H1 (cell line): ENCODE measurements at regions not wholly inside any gene's neighbourhood (a gene's known extent, or its start where the extent isn't known, plus 50 kb on each side); places are given as distances from the start of the nearest gene placed in this dataset.

Experiments used
- CTCF ChIA-PET: fragments of 300-600 bp; sonication (Branson Sonifier 250); formaldehyde crosslinking; loops from one replicate; lab custom pipeline; 2021; ENCODE audit not compliant: partially characterized antibody; lab: Charles Lee
- POLR2A ChIA-PET: fragments of 300-600 bp; sonication (Branson Sonifier 250); formaldehyde crosslinking; loops from one replicate; lab custom pipeline; 2021; ENCODE audit warnings: inconsistent platforms; ENCODE audit not compliant: partially characterized antibody; lab: Charles Lee
- DNase-seq, 2 experiments: peaks; one replicate each; pipeline versions ENCODE4 v3.0.0 to v3.0.0-alpha.2; 2010 to 2022; ENCODE audit warnings: low spot score in 2 of 2, low read depth in 1 of 2, mixed read lengths in 1 of 2
- FAIRE-seq: peaks from 2 replicates; lab custom pipeline; 2011; peaks lifted over from hg19 to GRCh38; lab: Jason Lieb, UNC
- H2AFZ ChIP-seq: 2 replicates; pipeline ENCODE4 v1.8.1; 2012; ENCODE audit warnings: low read length, inconsistent platforms
- H2AK5ac ChIP-seq: 2 replicates; pipeline ENCODE4 v1.6.1; 2013; ENCODE audit warnings: low read depth, low read length
- H2BK120ac ChIP-seq: replicated peaks from 2 replicates; pipeline ENCODE3; 2013; ENCODE audit warnings: low read depth, low read length, inconsistent platforms
- H2BK12ac ChIP-seq: 2 replicates; pipeline ENCODE4 v1.6.1; 2013; ENCODE audit warnings: low read depth, low read length
- H2BK15ac ChIP-seq: 2 replicates; pipeline ENCODE4 v1.6.1; 2013; ENCODE audit warnings: low read length
- H2BK20ac ChIP-seq: 2 replicates; pipeline ENCODE4 v1.6.1; 2013; ENCODE audit warnings: low read length
- H2BK5ac ChIP-seq: 2 replicates; pipeline ENCODE4 v1.6.1; 2013; ENCODE audit warnings: low read depth, low read length
- H3K14ac ChIP-seq: 2 replicates; pipeline ENCODE4 v1.6.1; 2013; ENCODE audit warnings: inconsistent platforms; ENCODE audit not compliant: insufficient read length
- H3K18ac ChIP-seq: 2 replicates; pipeline ENCODE4 v1.6.1; 2013; ENCODE audit warnings: low read length; ENCODE audit errors: extremely low read depth
- H3K23ac ChIP-seq: 2 replicates; pipeline ENCODE4 v1.6.1; 2013; ENCODE audit warnings: inconsistent platforms; ENCODE audit not compliant: insufficient read length
- H3K23me2 ChIP-seq: 2 replicates; pipeline ENCODE4 v1.6.1; 2013; ENCODE audit warnings: low read depth, low read length
- H3K27ac ChIP-seq: 2 replicates; pipeline ENCODE4 v1.6.1; 2011; ENCODE audit warnings: low read depth, low read length, inconsistent platforms
- H3K27me3 ChIP-seq, 4 experiments: replicated peaks in 1 of 4; 1 replicate in 1 of 4; 2 replicates in 3 of 4; pipeline versions ENCODE4 v1.6.1 to v1.8.1; 2011 to 2013; ENCODE audit warnings: low read length in 3 of 4, mild to moderate bottlenecking in 3 of 4, inconsistent platforms in 2 of 4, mixed read lengths in 2 of 4, moderate library complexity in 1 of 4; ENCODE audit not compliant: control insufficient read depth in 3 of 4, insufficient read depth in 3 of 4; ENCODE audit errors: extremely low read depth in 1 of 4
- H3K36me3 ChIP-seq, 4 experiments: 2 replicates each; pipeline versions ENCODE4 v1.6.1 to v1.8.1; 2011 to 2013; ENCODE audit warnings: mild to moderate bottlenecking in 4 of 4, low read length in 3 of 4, moderate library complexity in 2 of 4, control low read depth in 1 of 4, inconsistent platforms in 1 of 4; ENCODE audit not compliant: insufficient read depth in 4 of 4, control insufficient read depth in 2 of 4
- H3K4ac ChIP-seq: replicated peaks from 2 replicates; pipeline ENCODE3; 2013; ENCODE audit warnings: low read length, low read depth, mixed read lengths, inconsistent platforms; ENCODE audit not compliant: insufficient read length
- H3K4me1 ChIP-seq, 4 experiments: replicated peaks in 1 of 4; 1 replicate in 1 of 4; 2 replicates in 3 of 4; pipeline versions ENCODE4 v1.6.1 to v1.8.1; 2011 to 2013; ENCODE audit warnings: low read length in 3 of 4, inconsistent platforms in 2 of 4, mixed read lengths in 1 of 4; ENCODE audit not compliant: insufficient read depth in 4 of 4, control insufficient read depth in 3 of 4
- H3K4me2 ChIP-seq, 2 experiments: 2 replicates each; pipeline versions ENCODE4 v1.6.1 to v1.8.1; 2011 to 2013; ENCODE audit warnings: low read depth in 2 of 2, low read length in 2 of 2, control low read depth in 1 of 2, inconsistent platforms in 1 of 2, mild to moderate bottlenecking in 1 of 2; ENCODE audit not compliant: insufficient read depth in 1 of 2
- H3K4me3 ChIP-seq, 4 experiments: fragments of 200-600, 300-600 bp in 1 of 4; sonication (generic), shearing (Covaris generic), sonication (Bioruptor Twin) in 1 of 4; 2 replicates each; pipeline versions ENCODE4 v1.5.1 to v1.8.1; 2011 to 2016; ENCODE audit warnings: low read length in 4 of 4, low read depth in 3 of 4, control low read depth in 2 of 4, inconsistent platforms in 2 of 4, mild to moderate bottlenecking in 2 of 4, mixed read lengths in 1 of 4, moderate library complexity in 1 of 4; ENCODE audit not compliant: insufficient read depth in 2 of 4; ENCODE audit errors: extremely low read depth in 1 of 4
- H3K56ac ChIP-seq: replicated peaks from 2 replicates; pipeline ENCODE3; 2013; ENCODE audit warnings: low read depth, mild to moderate bottlenecking, mixed read lengths, low read length, inconsistent platforms; ENCODE audit not compliant: insufficient read length
- H3K79me1 ChIP-seq: 2 replicates; pipeline ENCODE4 v1.6.1; 2013; ENCODE audit warnings: low read depth, low read length, control low read depth
- H3K79me2 ChIP-seq, 2 experiments: 2 replicates each; pipeline versions ENCODE4 v1.6.1 to v1.8.1; 2012 to 2013; ENCODE audit warnings: low read length in 2 of 2, mild to moderate bottlenecking in 2 of 2, inconsistent platforms in 1 of 2; ENCODE audit not compliant: insufficient read depth in 2 of 2, control insufficient read depth in 1 of 2
- H3K9ac ChIP-seq, 4 experiments: replicated peaks in 1 of 4; 1 replicate in 1 of 4; 2 replicates in 3 of 4; pipeline versions ENCODE4 v1.6.1 to v1.8.1; 2011 to 2013; ENCODE audit warnings: low read depth in 3 of 4, low read length in 3 of 4, control low read depth in 2 of 4, mild to moderate bottlenecking in 2 of 4, moderate library complexity in 2 of 4, inconsistent platforms in 1 of 4; ENCODE audit errors: extremely low read depth in 1 of 4
- H3K9me3 ChIP-seq, 2 experiments: 2 replicates each; pipeline versions ENCODE4 v1.6.1 to v1.8.1; 2012 to 2013; ENCODE audit warnings: mild to moderate bottlenecking in 2 of 2, moderate library complexity in 2 of 2, control low read depth in 1 of 2, inconsistent platforms in 1 of 2, low read depth in 1 of 2, low read length in 1 of 2, mixed read lengths in 1 of 2; ENCODE audit not compliant: insufficient read depth in 2 of 2
- H4K20me1 ChIP-seq, 2 experiments: replicated peaks in 1 of 2; 2 replicates each; pipeline versions ENCODE3 to v1.8.1; 2011 to 2013; ENCODE audit warnings: inconsistent platforms in 2 of 2, low read length in 2 of 2, mild to moderate bottlenecking in 1 of 2; ENCODE audit not compliant: insufficient read depth in 2 of 2, control insufficient read depth in 1 of 2
- H4K5ac ChIP-seq: 2 replicates; pipeline ENCODE4 v1.6.1; 2013; ENCODE audit warnings: low read length, low read depth, mixed read lengths, inconsistent platforms; ENCODE audit not compliant: insufficient read length
- H4K8ac ChIP-seq: 2 replicates; pipeline ENCODE4 v1.8.0; 2013; ENCODE audit warnings: mild to moderate bottlenecking, moderate library complexity, low read length, inconsistent platforms; ENCODE audit not compliant: insufficient read depth; ENCODE audit errors: extremely low read depth
- H4K91ac ChIP-seq: replicated peaks from 2 replicates; pipeline ENCODE3; 2013; ENCODE audit warnings: low read length, mixed read lengths, inconsistent platforms; ENCODE audit not compliant: insufficient read length
- BACH1 ChIP-seq: IDR thresholded peaks from 2 replicates; pipeline ENCODE4 v1.6.1; 2012; ENCODE audit warnings: low read length, improper control_type of control experiment
- RAD21 ChIP-seq, 2 experiments: IDR thresholded peaks in 1 of 2; conservative IDR thresholded peaks in 1 of 2; 2 replicates each; pipeline ENCODE4 v1.6.1; 2011; ENCODE audit warnings: low read depth in 2 of 2, low read length in 2 of 2, improper control_type of control experiment in 1 of 2, inconsistent platforms in 1 of 2, mild to moderate bottlenecking in 1 of 2, moderate library complexity in 1 of 2
- WGBS, 2 experiments: shearing (Covaris generic) in 1 of 2; methylation state at CpG; one replicate each; pipeline versions ENCODE4 v1.1.6 to v1.1.7; 2013 to 2015; ENCODE audit warnings: low lambda C conversion rate in 2 of 2, mixed read lengths in 2 of 2, inconsistent platforms in 1 of 2, low coverage in 1 of 2, missing lambda C conversion rate in 1 of 2; ENCODE audit not compliant: insufficient replicate concordance in 2 of 2, insufficient coverage in 1 of 2, insufficient read length in 1 of 2; ENCODE audit errors: extremely low coverage in 1 of 2, missing lambda C conversion rate in 1 of 2; 5-methylcytosine and 5-hydroxymethylcytosine counted together
- TF ChIP-seq, protein P1 (sequence below), 3 experiments: IDR thresholded peaks; 1 replicate in 2 of 3; 2 replicates in 1 of 3; pipeline versions ENCODE4 v1.5.1 to v1.6.1; 2011; ENCODE audit warnings: low read length in 3 of 3, mild to moderate bottlenecking in 3 of 3, inconsistent platforms in 2 of 3, low read depth in 1 of 3, moderate library complexity in 1 of 3; ENCODE audit not compliant: insufficient read depth in 1 of 3; ENCODE audit errors: control extremely low read depth in 1 of 3
- TF ChIP-seq, protein P2 (sequence below): IDR thresholded peaks from 2 replicates; pipeline ENCODE4 v1.6.1; 2012; ENCODE audit warnings: inconsistent platforms

DNA sequence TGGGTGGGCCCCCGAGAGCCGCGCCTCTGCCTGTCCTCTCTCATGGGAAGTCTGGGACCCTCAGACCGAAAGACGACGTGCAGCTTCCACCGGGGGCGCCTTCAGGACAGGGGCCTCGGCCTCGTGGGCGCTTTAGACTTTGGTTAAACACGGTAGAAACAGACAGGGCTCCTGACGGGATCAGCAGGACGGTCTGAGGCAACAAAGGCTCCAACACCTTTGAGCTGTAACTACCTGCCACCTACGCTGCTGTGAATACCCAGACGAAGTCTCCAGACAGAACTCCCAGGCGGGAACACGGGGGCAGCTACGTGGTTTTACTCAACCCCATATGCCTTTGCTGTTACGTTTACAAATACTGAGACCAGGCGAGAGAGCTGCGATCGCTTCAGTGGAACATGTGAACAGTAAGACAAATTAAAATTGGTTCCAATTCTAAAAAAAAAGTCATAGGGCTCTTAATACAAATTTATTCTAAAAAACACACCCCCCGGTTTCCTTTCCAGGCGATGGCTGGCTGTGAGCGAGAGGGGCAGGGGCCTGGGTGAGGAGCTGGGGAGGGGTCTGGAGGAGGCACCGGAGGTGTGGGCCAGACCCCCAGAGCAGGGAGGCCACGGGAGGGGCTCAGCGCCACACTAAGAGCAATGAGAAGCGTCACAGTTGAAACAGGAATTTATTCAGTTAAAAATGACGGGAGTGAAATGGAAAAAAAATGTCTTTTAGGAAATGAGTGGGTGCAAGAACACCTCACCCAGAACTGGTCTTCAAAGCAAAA, 453.2 kb downstream of the QKI start:
- no peak overlapping the region for H4K91ac ChIP-seq
- no peaks in the 10 kb centered on the region; a peak in 1 of 7 replicates for H3K27me3 ChIP-seq
- H2BK120ac ChIP-seq = no peak overlapping the region
- H3K4me2 ChIP-seq = no peak overlapping the region
- no peak overlapping the region; the same call in 1 of the 2 replicates for H3K18ac ChIP-seq
- CTCF ChIA-PET = interaction anchor here (0.7 to 1.5 kb wide), 6 partner anchors 9 to 229 kb away, joined by 3 read pairs; no protein-coding TSS in a partner anchor
- H2AK5ac ChIP-seq = no peak overlapping the region
- H4K5ac ChIP-seq = no peak overlapping the region
- H2AFZ ChIP-seq = 0 out of 2 replicates have a peak overlapping the region, but pooled peaks have one; percentile 62
- TF ChIP-seq, protein P1, sequence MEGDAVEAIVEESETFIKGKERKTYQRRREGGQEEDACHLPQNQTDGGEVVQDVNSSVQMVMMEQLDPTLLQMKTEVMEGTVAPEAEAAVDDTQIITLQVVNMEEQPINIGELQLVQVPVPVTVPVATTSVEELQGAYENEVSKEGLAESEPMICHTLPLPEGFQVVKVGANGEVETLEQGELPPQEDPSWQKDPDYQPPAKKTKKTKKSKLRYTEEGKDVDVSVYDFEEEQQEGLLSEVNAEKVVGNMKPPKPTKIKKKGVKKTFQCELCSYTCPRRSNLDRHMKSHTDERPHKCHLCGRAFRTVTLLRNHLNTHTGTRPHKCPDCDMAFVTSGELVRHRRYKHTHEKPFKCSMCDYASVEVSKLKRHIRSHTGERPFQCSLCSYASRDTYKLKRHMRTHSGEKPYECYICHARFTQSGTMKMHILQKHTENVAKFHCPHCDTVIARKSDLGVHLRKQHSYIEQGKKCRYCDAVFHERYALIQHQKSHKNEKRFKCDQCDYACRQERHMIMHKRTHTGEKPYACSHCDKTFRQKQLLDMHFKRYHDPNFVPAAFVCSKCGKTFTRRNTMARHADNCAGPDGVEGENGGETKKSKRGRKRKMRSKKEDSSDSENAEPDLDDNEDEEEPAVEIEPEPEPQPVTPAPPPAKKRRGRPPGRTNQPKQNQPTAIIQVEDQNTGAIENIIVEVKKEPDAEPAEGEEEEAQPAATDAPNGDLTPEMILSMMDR (IDR thresholded peaks at IDR 0.05; ENCODE audit: control extremely low read depth in 1 of 3, insufficient read depth in 1 of 3, low read depth in 1 of 3, low read length in 3 of 3) = peak; percentile 12 to 29 (median 19); a peak in 2 of 4 replicates
- TF ChIP-seq RAD21 (IDR thresholded peaks at IDR 0.05 in 1 of 2, conservative IDR thresholded peaks at IDR 0.05 in 1 of 2; ENCODE audit: low read depth in 2 of 2, low read length in 2 of 2) = peak in 1 of 2 experiments; percentile 32; a peak in 3 of 4 replicates
- TF ChIP-seq, protein P2, sequence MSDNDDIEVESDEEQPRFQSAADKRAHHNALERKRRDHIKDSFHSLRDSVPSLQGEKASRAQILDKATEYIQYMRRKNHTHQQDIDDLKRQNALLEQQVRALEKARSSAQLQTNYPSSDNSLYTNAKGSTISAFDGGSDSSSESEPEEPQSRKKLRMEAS = peak; percentile 43; the same call in 1 of the 2 replicates
- no peak for TF ChIP-seq BACH1
- TF ChIP-seq, all 59 proteins: peak for 3
- no peak overlapping the region for H3K23ac ChIP-seq
- 75% methylated on average over 29 of the region's 31 CpGs; no CpG with 5 or more reads in 1 of the 2 experiments for WGBS, 2 experiments
- 0 out of 2 replicates have a peak overlapping the region, but pooled peaks have one; percentile 35 for H2BK12ac ChIP-seq
- no peaks in the 10 kb centered on the region for H3K23me2 ChIP-seq
- peak overlapping the region; percentile 62; the same call in 1 of the 2 replicates for H4K8ac ChIP-seq
- no peaks in the 10 kb centered on the region for H3K9me3 ChIP-seq
- H2BK20ac ChIP-seq = no peak overlapping the region
- H3K14ac ChIP-seq = no peak overlapping the region
- no peak overlapping the region for H2BK15ac ChIP-seq
- no peak overlapping the region for H3K4me3 ChIP-seq
- no peaks in the 10 kb centered on the region for H3K36me3 ChIP-seq
- H2BK5ac ChIP-seq = no peak overlapping the region
- no peak for FAIRE-seq
- POLR2A ChIA-PET = interaction anchor here (0.7 kb wide), 1 partner anchor 77 kb away, joined by 3 read pairs; no protein-coding TSS in a partner anchor
- H4K20me1 ChIP-seq = no peaks in the 10 kb centered on the region
- H3K4ac ChIP-seq = no peak overlapping the region
- no peak overlapping the region for H3K27ac ChIP-seq
- H3K4me1 ChIP-seq = peaks cover 2 to 14% (median 6%) of the 10 kb centered on the region in 4 experiments
- no peak overlapping the region for H3K56ac ChIP-seq
- no peaks in the 10 kb centered on the region for H3K79me1 ChIP-seq
- H3K79me2 ChIP-seq = no peaks in the 10 kb centered on the region
- H3K9ac ChIP-seq = no peak overlapping the region
- peak in 1 of 2 experiments; percentile 55 for DNase-seq
